ENCODE measurements at regions not wholly inside any gene's neighbourhood (a gene's known extent, or its start where the extent isn't known, plus 50 kb on each side); places are given as distances from the start of the nearest gene placed in this dataset.

DNA sequence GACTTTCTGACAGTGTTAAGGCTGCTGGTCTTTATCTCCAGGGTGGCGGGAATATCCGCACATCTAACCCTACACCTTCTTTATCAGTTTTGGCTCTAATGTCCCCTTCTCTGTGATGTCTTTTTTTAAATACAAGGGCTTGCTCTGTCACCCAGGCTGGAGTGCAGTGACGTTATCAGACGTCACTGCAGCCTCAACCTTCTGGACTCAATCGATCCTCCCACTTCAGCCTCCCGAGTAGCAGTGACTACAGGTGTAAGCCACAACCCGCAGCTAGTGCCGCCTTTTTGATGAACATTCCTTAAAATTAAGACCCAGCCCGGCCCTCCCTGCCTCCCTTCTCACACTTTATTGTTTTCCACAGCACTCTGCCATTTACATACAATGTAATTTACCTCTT, 120.1 kb upstream of the CDH4 start:
- no peak overlapping the region for H3K27ac ChIP-seq
- TF ChIP-seq, protein P1, sequence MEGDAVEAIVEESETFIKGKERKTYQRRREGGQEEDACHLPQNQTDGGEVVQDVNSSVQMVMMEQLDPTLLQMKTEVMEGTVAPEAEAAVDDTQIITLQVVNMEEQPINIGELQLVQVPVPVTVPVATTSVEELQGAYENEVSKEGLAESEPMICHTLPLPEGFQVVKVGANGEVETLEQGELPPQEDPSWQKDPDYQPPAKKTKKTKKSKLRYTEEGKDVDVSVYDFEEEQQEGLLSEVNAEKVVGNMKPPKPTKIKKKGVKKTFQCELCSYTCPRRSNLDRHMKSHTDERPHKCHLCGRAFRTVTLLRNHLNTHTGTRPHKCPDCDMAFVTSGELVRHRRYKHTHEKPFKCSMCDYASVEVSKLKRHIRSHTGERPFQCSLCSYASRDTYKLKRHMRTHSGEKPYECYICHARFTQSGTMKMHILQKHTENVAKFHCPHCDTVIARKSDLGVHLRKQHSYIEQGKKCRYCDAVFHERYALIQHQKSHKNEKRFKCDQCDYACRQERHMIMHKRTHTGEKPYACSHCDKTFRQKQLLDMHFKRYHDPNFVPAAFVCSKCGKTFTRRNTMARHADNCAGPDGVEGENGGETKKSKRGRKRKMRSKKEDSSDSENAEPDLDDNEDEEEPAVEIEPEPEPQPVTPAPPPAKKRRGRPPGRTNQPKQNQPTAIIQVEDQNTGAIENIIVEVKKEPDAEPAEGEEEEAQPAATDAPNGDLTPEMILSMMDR (conservative IDR thresholded peaks at IDR 0.05), result no peak
- TF ChIP-seq ZFX (IDR thresholded peaks at IDR 0.05), result no peak

DNA sequence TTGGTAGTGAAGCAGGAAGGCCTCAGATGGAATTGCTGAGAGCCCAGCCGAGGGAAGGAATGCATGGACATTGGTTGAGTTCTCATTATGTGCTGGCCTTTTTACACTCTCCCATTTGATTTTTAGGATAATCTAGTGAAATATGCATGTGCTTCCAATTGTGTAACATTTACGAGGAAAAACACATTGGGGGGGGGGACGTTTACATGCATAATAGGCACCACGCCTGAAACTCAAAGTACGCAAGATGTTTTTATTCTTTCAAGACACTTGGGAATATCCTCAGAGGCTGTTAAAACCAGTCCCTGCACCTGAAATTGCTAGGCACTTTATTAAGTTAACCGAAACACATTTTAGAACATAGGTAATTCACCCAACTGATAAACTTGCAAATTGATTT, 118.5 kb upstream of the CDH4 start:
- H3K27ac ChIP-seq, result no peak overlapping the region

DNA sequence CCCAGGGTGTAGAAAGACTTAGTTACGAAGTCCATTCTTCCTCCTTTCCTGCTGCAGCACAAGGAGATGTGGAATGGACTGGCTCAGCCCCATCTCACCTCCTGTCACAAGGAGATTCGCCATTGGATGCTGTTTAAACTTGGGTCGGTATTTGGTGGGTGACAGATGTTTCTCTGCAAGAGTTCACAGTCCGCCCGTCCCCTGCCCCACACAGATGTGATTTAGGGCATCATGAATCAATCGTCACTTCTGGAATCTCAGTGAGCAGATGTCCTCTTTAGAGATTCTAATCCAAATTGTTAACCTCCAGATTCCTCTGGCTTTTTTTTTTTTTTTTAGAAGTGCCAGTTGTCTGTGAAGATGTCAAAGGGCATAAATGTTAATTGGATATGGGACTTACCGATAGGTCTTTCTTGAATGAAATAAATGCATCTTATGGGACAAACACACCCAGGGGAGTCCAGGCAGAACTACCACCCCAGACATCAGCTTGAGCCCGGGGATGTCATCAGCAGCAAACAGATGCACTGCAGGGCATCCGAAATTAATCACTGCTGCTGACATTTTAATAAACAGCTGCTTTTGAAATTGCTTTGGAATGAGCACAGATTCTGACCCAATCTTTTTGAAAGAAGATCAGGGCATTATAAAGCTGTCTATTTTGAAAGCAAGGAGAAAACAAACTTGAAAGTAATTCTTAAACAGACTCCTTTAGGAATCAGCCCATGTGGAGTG, 117.6 kb upstream of the CDH4 start:
- no peak overlapping the region for H3K27ac ChIP-seq
- no peak for TF ChIP-seq ZFX (IDR thresholded peaks at IDR 0.05)
- TF ChIP-seq, protein P1 (conservative IDR thresholded peaks at IDR 0.05), result no peak

More for the DNA sequence above, 118.5 kb upstream of the CDH4 start:
- TF ChIP-seq, protein P1 (conservative IDR thresholded peaks at IDR 0.05), result no peak
- TF ChIP-seq ZFX (IDR thresholded peaks at IDR 0.05), result no peak

DNA sequence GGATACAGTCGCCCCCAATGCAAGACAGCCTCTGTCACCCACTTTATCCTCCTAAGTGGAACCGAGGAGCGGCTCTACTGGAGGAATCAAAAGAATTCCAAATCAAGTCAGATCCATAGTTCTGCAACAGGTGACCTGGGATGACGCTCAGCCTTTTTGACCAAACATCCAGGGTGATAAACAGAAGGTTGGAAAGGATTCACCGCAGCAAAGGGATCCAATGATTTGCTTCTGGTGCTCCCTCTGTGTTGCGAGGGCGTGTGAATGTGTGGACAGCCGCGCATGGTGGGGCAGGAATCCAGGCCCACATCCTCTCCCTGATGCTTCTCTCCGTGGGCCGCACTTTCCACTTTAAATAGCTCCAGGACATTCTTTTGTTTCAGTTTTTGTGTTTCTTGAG, 116.8 kb upstream of the CDH4 start:
- TF ChIP-seq, protein P1 (conservative IDR thresholded peaks at IDR 0.05), result no peak
- no peak for TF ChIP-seq ZFX (IDR thresholded peaks at IDR 0.05)
- no peak overlapping the region for H3K27ac ChIP-seq

DNA sequence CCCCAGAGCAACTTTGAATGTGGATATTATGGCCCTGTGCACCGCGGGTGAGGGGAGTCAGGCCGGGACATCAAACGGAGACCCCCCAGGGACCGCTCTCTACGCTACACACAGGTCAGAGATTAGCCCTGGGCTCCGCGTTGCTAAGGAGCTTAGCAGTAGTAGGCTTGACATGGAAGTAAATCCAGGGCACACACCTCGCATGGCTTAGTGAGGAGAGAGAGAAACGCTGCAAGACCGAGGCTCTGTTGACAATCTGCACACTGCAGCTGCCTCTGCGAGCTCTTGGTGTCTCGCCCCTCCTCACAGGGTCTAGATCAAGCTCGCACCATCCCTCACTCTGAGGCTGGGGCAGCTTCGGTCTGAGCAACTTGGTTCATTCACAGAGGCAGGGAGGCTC, 116.1 kb upstream of the CDH4 start:
- TF ChIP-seq ZFX (IDR thresholded peaks at IDR 0.05), result no peak
- TF ChIP-seq, protein P1 (conservative IDR thresholded peaks at IDR 0.05), result no peak
- H3K27ac ChIP-seq, result no peak overlapping the region

DNA sequence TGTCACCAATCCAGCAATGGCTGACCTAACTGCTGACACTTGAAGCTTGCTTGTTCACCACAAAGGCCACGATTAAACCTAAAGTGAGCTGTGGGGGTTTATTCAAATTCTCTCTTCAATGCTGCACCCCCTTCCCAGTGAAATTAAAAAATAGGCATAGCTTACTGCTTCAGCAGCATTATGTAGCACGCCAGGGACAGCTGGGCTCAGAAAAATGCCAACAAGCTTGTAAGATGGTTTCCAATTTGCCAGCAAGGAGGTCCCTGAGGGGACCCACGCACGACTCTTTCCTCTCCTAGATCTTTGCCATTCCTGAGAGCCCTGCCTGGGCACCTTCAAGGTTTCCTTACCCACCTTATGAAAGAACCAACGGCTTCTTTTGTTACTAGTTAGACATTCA, 113.5 kb upstream of the CDH4 start:
- H3K27ac ChIP-seq, result no peak overlapping the region
- TF ChIP-seq ZFX (IDR thresholded peaks at IDR 0.05), result no peak
- TF ChIP-seq, protein P1 (conservative IDR thresholded peaks at IDR 0.05), result no peak

DNA sequence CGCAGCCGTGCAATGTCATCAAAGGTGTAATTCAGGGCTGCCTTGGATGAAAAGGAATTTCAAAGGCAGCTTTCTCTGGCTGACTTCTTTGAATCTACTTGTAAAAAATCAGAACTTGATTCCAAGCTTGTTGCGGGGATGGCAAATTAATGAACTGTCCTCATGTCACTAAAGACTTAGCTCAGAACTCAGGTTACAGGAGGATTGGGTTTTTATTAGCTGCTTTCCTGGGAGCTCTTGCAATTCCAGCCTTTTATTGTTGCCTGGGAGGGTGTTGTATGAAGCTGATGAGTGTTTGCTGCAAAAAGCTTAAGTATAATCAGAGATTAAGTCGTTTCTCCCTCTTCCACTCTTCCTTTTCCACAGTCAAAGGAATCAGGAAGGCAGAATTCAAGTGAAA, 113.0 kb upstream of the CDH4 start:
- no peak overlapping the region for H3K27ac ChIP-seq
- TF ChIP-seq ZFX (IDR thresholded peaks at IDR 0.05), result no peak
- TF ChIP-seq, protein P1 (conservative IDR thresholded peaks at IDR 0.05), result no peak
